ENCODE measurements at regions not wholly inside any gene's neighbourhood (a gene's known extent, or its start where the extent isn't known, plus 50 kb on each side); places are given as distances from the start of the nearest gene placed in this dataset.

DNA sequence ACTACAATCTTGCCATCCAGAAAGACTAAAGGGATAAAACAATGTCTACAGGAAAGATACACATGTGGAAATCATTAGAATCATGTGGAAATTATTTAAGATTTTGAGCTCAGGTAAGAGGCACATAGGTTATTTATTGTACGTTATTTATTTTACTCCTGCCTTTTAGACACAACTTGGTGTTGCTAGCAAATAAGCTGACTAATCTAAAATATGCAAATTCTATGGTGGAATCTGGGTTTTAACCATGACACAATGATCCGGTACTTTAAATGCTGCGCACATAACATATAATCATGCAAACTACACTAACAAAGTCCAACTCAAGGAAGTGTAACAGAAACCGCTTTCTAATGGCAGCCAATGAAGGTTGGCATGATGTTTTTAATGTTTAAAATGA is 112.5 kb downstream of the IFI44 start:
- no peak for TF ChIP-seq POLR2A (IDR thresholded peaks at IDR 0.05)
- TF ChIP-seq CTCF (IDR thresholded peaks at IDR 0.05), result no peak

Measured in uterus (tissue), 2 donors.